D721Med (cell line): ENCODE measurements at regions not wholly inside any gene's neighbourhood (a gene's known extent, or its start where the extent isn't known, plus 50 kb on each side); places are given as distances from the start of the nearest gene placed in this dataset.

ENCODE experiments used
- DNase-seq: peaks from one replicate; pipeline ENCODE4 v3.0.0; 2011; ENCODE audit warnings: low spot score; ENCODE audit not compliant: insufficient read length
- FAIRE-seq: peaks from 2 replicates; lab custom pipeline; 2011; peaks lifted over from hg19 to GRCh38; lab: Jason Lieb, UNC
- TF ChIP-seq, protein P1 (sequence below): IDR thresholded peaks from 2 replicates; pipeline ENCODE4 v1.5.1; 2012; ENCODE audit warnings: mild to moderate bottlenecking, control low read depth; ENCODE audit not compliant: insufficient read depth; ENCODE audit errors: missing control alignments

DNA sequence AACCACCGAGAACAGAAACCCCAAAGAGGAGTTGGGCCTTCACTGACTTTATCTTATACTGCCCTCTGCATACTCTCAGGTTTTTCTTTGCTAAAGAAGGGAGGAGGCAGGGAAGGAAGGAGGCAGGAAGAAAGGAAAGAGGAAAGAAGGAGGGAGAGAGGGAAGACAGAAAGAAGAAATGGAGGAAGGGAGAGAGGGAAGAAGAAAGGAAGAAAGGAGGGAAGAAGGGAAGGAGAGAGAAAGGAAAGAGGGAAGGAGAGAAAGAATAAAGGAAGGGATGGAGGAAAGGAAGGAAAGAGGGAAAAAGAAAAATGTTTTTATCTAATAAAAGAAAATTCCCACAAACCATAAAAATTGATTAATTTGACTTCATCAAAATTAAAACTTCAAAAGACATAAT lies 294.6 kb downstream of the PTTG2 start:
- FAIRE-seq (no peak), DNase-seq (no peak)
- TF ChIP-seq, protein P1, sequence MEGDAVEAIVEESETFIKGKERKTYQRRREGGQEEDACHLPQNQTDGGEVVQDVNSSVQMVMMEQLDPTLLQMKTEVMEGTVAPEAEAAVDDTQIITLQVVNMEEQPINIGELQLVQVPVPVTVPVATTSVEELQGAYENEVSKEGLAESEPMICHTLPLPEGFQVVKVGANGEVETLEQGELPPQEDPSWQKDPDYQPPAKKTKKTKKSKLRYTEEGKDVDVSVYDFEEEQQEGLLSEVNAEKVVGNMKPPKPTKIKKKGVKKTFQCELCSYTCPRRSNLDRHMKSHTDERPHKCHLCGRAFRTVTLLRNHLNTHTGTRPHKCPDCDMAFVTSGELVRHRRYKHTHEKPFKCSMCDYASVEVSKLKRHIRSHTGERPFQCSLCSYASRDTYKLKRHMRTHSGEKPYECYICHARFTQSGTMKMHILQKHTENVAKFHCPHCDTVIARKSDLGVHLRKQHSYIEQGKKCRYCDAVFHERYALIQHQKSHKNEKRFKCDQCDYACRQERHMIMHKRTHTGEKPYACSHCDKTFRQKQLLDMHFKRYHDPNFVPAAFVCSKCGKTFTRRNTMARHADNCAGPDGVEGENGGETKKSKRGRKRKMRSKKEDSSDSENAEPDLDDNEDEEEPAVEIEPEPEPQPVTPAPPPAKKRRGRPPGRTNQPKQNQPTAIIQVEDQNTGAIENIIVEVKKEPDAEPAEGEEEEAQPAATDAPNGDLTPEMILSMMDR: no peak

DNA sequence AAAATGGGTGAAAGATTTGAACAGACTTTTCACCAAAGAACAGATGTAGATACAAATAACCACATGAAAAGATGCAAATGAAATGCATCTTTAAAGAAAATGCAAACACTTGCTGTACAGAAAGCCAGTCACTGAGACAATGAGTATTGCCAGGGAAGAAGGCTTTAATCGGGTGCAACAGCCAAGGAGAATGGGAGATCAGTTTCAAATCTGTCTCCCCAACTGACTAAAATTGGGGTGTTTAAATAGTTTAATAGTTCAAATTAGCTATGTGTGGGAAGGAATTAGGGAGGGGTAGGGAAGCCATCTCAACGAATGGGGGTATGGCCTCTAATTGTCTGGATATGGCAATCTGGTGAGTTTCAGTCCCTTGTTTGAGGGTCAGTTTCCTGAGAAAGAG lies 295.4 kb downstream of the PTTG2 start:
- FAIRE-seq (no peak), DNase-seq (no peak)
- TF ChIP-seq, protein P1: no peak

DNA sequence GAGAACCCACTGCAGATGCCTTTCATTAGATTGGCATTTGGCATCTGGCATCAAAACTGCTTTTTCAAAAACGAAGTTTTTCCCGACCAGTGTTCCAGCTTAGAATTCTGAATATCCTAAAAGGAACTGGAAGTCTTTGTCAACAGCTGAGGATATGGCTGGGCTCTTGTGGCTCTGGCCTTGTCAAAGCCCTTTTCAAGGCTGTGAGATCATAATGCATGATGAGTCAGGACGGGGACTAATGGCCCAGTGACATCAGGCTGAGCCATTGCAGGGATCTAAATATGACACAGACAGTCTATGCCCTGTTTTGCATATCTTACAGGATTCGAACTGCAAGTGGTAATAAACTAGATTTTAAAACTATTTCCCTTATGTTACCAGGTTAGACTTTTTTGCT lies 306.4 kb downstream of the PTTG2 start:
- TF ChIP-seq, protein P1: no peak
- no peak for FAIRE-seq
- DNase-seq: no peak

DNA sequence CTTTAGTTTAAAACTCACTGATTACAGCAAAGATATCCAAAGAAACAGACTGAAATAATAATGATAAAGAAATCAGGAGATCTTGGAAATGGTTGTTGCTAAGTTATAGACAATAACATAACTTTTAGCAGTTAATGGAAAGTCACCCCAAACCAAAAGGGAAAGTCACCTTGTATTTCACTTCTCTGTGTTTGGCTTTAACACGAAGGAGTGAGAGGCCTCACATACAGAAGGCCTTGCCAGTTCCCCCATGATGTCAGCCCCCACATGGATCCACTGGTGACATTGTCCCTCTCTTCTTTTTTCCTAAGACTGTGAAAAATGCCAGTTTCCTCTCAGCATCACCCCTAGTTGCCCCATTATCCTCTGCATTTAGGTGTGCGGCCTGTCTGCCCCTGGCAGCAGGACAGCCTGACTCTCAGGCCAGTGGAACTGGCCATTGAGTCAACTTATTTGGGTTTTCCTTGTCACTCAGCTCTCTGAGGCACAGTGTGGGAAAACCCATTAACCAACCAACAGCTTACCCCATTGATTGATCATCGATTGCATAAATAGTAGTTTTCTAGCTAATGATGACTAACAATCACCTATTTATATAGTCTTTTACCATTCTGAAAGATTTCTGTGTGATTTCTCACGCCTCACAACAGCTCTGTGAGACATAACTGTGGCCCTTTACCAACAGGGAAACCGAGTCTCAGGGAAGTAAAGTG lies 308.1 kb downstream of the PTTG2 start:
- no peak for DNase-seq
- TF ChIP-seq, protein P1: no peak

DNA sequence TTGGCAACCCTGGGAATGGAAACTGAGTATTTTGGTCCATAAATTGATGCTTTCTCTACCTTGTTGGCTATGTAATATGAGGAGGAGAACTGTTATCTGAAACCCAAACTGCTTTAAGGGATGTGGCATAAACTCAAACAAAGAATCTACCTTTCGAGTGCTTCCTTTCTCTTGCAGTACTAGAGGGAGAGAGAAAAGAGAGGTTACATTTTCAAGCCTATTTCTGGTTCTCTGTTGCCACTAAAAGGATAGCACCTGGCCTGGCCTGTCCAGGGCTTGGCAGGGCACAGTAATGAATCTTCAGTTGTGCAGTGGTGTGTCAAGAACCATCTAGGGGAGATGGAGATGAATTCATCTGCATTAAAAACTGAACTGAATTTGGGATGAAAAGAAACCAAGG lies 308.6 kb downstream of the PTTG2 start:
- FAIRE-seq (no peak), DNase-seq (no peak)
- TF ChIP-seq, protein P1: no peak

More for the DNA sequence above, 308.1 kb downstream of the PTTG2 start:
- FAIRE-seq: no peak

DNA sequence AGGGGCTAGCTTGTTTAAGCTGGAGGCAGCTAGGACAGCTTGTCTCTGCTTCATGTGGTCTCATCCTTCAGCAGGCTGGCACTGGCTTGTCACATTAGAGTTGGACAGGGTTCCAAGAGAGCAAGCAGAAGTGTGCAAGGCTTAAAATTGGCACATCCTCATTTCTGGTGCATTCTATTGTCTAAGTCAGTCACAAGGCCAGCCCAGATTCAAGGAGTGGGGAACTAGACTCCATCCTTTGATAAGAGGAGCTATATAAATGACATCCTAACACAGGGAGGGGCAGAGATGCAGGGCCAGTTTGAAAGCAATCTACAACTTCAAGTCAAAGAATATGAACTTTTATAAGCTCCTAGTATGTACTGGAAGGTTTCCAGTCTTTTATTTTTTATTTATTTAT lies 313.2 kb downstream of the PTTG2 start:
- FAIRE-seq: no peak
- no peak for DNase-seq
- TF ChIP-seq, protein P1: no peak

DNA sequence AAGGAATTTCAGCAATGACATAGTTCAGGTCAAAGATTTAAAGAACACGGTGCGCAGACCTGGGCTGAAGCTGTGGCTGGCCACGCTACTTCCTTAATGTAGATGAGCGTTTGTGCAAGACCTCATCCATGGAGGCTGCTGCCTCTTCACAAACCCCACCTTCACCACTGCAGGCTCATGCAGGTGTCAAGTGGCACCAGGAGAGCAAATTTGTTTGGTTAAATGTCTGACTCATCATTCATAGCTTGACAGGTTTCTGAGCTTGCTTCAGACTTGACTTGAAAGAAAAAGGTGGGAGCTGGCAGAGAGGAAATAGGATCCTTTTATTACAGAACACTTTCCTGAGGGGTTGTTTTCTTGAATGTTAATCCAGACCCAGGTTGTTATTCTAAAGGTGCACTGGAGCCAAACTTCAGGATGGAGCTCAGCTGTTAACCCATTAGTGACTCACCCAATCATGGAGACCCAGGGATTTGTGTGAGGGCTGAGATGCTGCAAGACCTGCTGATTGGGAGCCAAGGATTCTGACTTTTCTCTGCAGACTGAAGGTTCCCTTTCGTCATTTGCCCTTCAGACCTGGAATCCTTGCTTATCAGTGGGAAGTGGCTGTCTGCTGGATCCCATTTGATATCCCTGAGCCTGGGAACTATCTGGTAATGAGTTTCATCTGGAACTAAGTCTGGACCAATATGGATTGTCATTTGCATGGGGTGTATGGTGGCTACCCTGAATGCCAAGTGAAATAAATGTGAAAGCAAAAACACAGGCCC lies 315.3 kb downstream of the PTTG2 start:
- TF ChIP-seq, protein P1: no peak
- DNase-seq (no peak), FAIRE-seq (no peak)
